ENCODE measurements at regions not wholly inside any gene's neighbourhood (a gene's known extent, or its start where the extent isn't known, plus 50 kb on each side); places are given as distances from the start of the nearest gene placed in this dataset.

DNA sequence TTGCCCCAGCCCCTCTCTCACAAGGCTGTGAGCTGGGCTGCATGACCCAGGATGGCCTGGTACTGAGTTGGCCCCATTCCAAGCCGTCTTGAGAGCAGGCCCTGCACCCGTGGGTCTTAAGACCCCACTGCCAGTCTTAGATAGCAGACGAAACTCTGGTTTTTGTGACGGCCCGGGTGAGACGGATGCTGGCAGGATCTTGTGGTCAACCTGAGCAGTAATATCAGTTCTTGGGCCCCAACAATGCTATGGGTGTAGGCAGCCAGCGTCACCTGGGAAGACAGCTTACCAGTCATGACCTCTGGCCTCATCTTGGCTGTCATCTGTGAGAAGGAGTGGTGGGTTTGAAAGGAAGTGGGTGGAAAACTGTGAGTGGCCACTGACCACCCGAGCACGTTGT lies 305.8 kb downstream of the ARRDC4 start:
- Histone ChIP-seq H3K4me2 (ENCODE audit: insufficient read depth, low read length) (no peak overlapping the region), H3K4me3 (no peak overlapping the region), H3K4me1 (replicated peaks in 1 of 2; ENCODE audit: control insufficient read depth in 2 of 2, insufficient read depth in 2 of 2, low read length in 2 of 2) (no peaks in the 10 kb centered on the region), H3K9me1 (ENCODE audit: control insufficient read depth, insufficient read depth, low read length) (no peaks in the 10 kb centered on the region), H3K79me2 (ENCODE audit: control insufficient read depth, insufficient read depth, low read length) (no peaks in the 10 kb centered on the region), H3K27me3 (ENCODE audit: control insufficient read depth in 2 of 2, insufficient read depth in 2 of 2, low read length in 2 of 2) (no peaks in the 10 kb centered on the region), H3K36me3 (ENCODE audit: control insufficient read depth, insufficient read depth, low read length) (no peaks in the 10 kb centered on the region), H2AFZ (ENCODE audit: low read depth, low read length) (no peak overlapping the region), H3K9me3 (replicated peaks; ENCODE audit: control insufficient read depth, insufficient read depth, low read depth, low read length) (no peaks in the 10 kb centered on the region), H3K9ac (ENCODE audit: insufficient read depth in 1 of 2, low read depth in 2 of 2, low read length in 2 of 2) (no peak overlapping the region), H4K20me1 (replicated peaks; ENCODE audit: control insufficient read depth, insufficient read depth, low read length) (no peaks in the 10 kb centered on the region), H3K27ac (ENCODE audit: extremely low read depth, low read depth, low read length) (no peak overlapping the region)
- ChIA-PET POLR2A (no interaction called here), CTCF (ENCODE audit: low intra/inter-chr PET ratio) (no interaction called here)
- ATAC-seq (no peak), FAIRE-seq (no peak), DNase-seq (ENCODE audit: extremely low read depth in 1 of 4, low spot score in 3 of 4) (no peak)
- intact Hi-C loops (cut with micrococcal nuclease) (no loop called here), in situ Hi-C loops (cut with MboI) (no loop called here)
- 0% methylated on average over 9 of the region's 9 CpGs for WGBS (ENCODE audit: insufficient coverage, low coverage, missing lambda C conversion rate)
- BruUV-seq (replicated peaks): no TSS peak
- no peak for TF ChIP-seq CSDE1 (IDR thresholded peaks at IDR 0.05)
- TF ChIP-seq, protein P1, sequence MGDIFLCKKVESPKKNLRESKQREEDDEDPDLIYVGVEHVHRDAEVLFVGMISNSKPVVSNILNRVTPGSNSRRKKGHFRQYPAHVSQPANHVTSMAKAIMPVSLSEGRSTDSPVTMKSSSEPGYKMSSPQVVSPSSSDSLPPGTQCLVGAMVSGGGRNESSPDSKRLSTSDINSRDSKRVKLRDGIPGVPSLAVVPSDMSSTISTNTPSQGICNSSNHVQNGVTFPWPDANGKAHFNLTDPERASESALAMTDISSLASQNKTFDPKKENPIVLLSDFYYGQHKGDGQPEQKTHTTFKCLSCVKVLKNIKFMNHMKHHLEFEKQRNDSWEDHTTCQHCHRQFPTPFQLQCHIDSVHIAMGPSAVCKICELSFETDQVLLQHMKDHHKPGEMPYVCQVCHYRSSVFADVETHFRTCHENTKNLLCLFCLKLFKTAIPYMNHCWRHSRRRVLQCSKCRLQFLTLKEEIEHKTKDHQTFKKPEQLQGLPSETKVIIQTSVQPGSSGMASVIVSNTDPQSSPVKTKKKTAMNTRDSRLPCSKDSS (IDR thresholded peaks at IDR 0.05; ENCODE audit: low read depth, partially characterized antibody): no peak
- no peak for TF ChIP-seq POLR2H (tag; IDR thresholded peaks at IDR 0.05; ENCODE audit: low read depth)
- no peak for TF ChIP-seq ZNF586 (CRISPR knock-in tag; conservative IDR thresholded peaks at IDR 0.05)
- no peak for TF ChIP-seq ZNF408 (CRISPR knock-in tag; IDR thresholded peaks at IDR 0.05; ENCODE audit: low read depth)
- no peak for TF ChIP-seq CBFA2T2 (conservative IDR thresholded peaks at IDR 0.05)
- no peak for TF ChIP-seq CEBPB (tag; IDR thresholded peaks at IDR 0.05)
- TF ChIP-seq ZNF133 (CRISPR knock-in tag; IDR thresholded peaks at IDR 0.05): no peak
- no peak for TF ChIP-seq DACH1 (IDR thresholded peaks at IDR 0.05; ENCODE audit: partially characterized antibody)
- no peak for TF ChIP-seq KLF6 (CRISPR knock-in tag; IDR thresholded peaks at IDR 0.05; ENCODE audit: borderline replicate concordance)
- no peak for TF ChIP-seq ZNF124 (CRISPR knock-in tag; IDR thresholded peaks at IDR 0.05)
- TF ChIP-seq, protein P2, sequence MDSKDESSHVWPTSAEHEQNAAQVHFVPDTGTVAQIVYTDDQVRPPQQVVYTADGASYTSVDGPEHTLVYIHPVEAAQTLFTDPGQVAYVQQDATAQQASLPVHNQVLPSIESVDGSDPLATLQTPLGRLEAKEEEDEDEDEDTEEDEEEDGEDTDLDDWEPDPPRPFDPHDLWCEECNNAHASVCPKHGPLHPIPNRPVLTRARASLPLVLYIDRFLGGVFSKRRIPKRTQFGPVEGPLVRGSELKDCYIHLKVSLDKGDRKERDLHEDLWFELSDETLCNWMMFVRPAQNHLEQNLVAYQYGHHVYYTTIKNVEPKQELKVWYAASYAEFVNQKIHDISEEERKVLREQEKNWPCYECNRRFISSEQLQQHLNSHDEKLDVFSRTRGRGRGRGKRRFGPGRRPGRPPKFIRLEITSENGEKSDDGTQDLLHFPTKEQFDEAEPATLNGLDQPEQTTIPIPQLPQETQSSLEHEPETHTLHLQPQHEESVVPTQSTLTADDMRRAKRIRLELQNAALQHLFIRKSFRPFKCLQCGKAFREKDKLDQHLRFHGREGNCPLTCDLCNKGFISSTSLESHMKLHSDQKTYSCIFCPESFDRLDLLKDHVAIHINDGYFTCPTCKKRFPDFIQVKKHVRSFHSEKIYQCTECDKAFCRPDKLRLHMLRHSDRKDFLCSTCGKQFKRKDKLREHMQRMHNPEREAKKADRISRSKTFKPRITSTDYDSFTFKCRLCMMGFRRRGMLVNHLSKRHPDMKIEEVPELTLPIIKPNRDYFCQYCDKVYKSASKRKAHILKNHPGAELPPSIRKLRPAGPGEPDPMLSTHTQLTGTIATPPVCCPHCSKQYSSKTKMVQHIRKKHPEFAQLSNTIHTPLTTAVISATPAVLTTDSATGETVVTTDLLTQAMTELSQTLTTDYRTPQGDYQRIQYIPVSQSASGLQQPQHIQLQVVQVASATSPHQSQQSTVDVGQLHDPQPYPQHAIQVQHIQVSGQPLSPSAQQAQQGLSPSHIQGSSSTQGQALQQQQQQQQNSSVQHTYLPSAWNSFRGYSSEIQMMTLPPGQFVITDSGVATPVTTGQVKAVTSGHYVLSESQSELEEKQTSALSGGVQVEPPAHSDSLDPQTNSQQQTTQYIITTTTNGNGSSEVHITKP (IDR thresholded peaks at IDR 0.05; ENCODE audit: partially characterized antibody): no peak
- TF ChIP-seq PTTG1 (tag; IDR thresholded peaks at IDR 0.05; ENCODE audit: low read depth): no peak
- TF ChIP-seq, protein P3, sequence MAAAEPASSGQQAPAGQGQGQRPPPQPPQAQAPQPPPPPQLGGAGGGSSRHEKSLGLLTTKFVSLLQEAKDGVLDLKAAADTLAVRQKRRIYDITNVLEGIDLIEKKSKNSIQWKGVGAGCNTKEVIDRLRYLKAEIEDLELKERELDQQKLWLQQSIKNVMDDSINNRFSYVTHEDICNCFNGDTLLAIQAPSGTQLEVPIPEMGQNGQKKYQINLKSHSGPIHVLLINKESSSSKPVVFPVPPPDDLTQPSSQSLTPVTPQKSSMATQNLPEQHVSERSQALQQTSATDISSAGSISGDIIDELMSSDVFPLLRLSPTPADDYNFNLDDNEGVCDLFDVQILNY (CRISPR knock-in tag; IDR thresholded peaks at IDR 0.05): no peak
- TF ChIP-seq, protein P4, sequence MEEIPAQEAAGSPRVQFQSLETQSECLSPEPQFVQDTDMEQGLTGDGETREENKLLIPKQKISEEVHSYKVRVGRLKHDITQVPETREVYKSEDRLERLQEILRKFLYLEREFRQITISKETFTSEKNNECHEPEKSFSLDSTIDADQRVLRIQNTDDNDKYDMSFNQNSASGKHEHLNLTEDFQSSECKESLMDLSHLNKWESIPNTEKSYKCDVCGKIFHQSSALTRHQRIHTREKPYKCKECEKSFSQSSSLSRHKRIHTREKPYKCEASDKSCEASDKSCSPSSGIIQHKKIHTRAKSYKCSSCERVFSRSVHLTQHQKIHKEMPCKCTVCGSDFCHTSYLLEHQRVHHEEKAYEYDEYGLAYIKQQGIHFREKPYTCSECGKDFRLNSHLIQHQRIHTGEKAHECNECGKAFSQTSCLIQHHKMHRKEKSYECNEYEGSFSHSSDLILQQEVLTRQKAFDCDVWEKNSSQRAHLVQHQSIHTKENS (CRISPR knock-in tag; IDR thresholded peaks at IDR 0.05): no peak
- TF ChIP-seq CREB1 (IDR thresholded peaks at IDR 0.05): no peak
- TF ChIP-seq CREB1 (CRISPR knock-in tag; IDR thresholded peaks at IDR 0.05): no peak
- TF ChIP-seq, protein P5, sequence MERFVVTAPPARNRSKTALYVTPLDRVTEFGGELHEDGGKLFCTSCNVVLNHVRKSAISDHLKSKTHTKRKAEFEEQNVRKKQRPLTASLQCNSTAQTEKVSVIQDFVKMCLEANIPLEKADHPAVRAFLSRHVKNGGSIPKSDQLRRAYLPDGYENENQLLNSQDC (CRISPR knock-in tag; IDR thresholded peaks at IDR 0.05): no peak
